ENCODE measurements at regions not wholly inside any gene's neighbourhood (a gene's known extent, or its start where the extent isn't known, plus 50 kb on each side); places are given as distances from the start of the nearest gene placed in this dataset.

- DNase-seq (ENCODE audit: low read depth in 1 of 2, low spot score in 1 of 2), result peak in 1 of 2 donors; percentile 21
- Histone ChIP-seq H3K27ac (peak overlapping the region; percentile 28), H3K4me3 (no peak overlapping the region)
These were observed 72.6 kb upstream of the METRNL start for GRCh38 chr17:83006515-83007455.

GRCh38 chr17:83007504-83008185 is 71.8 kb upstream of the METRNL start:
- Histone ChIP-seq H3K27ac (peak overlapping the region; percentile 28), H3K4me1 (ENCODE audit: low read depth) (peaks cover 28% of the 10 kb centered on the region), H3K27me3 (no peaks in the 10 kb centered on the region), H3K36me3 (no peaks in the 10 kb centered on the region), H3K4me3 (no peak overlapping the region), H3K9me3 (ENCODE audit: low read depth) (no peaks in the 10 kb centered on the region)
- no peak for TF ChIP-seq CTCF (IDR thresholded peaks at IDR 0.05; ENCODE audit: low read depth, low read length)
- no peak for DNase-seq (ENCODE audit: low read depth in 1 of 2, low spot score in 1 of 2)

More at GRCh38 chr17:83006515-83007455, 72.6 kb upstream of the METRNL start:
- no peak for TF ChIP-seq CTCF (IDR thresholded peaks at IDR 0.05; ENCODE audit: low read depth, low read length)
- H3K9me3 ChIP-seq (ENCODE audit: low read depth), result no peaks in the 10 kb centered on the region
- H3K27me3 ChIP-seq, result no peaks in the 10 kb centered on the region
- H3K4me1 ChIP-seq (ENCODE audit: low read depth), result peaks cover 28% of the 10 kb centered on the region
- H3K36me3 ChIP-seq, result no peaks in the 10 kb centered on the region

GRCh38 chr17:83008186-83008510 is 71.3 kb upstream of the METRNL start:
- no peak for TF ChIP-seq CTCF (IDR thresholded peaks at IDR 0.05; ENCODE audit: low read depth, low read length)
- no peaks in the 10 kb centered on the region for H3K36me3 ChIP-seq
- peak overlapping the region; percentile 28 for H3K27ac ChIP-seq
- DNase-seq (ENCODE audit: low read depth in 1 of 2, low spot score in 1 of 2), result no peak
- no peaks in the 10 kb centered on the region for H3K9me3 ChIP-seq (ENCODE audit: low read depth)
- H3K4me1 ChIP-seq (ENCODE audit: low read depth), result peaks cover 28% of the 10 kb centered on the region
- no peak overlapping the region for H3K4me3 ChIP-seq
- no peaks in the 10 kb centered on the region for H3K27me3 ChIP-seq

GRCh38 chr17:83008526-83008925 is 70.9 kb upstream of the METRNL start:
- H3K4me3 ChIP-seq, result no peak overlapping the region
- H3K27ac ChIP-seq, result no peak overlapping the region
- no peaks in the 10 kb centered on the region for H3K36me3 ChIP-seq
- H3K9me3 ChIP-seq (ENCODE audit: low read depth), result no peaks in the 10 kb centered on the region
- peaks cover 28% of the 10 kb centered on the region for H3K4me1 ChIP-seq (ENCODE audit: low read depth)
- no peaks in the 10 kb centered on the region for H3K27me3 ChIP-seq
- TF ChIP-seq CTCF (IDR thresholded peaks at IDR 0.05; ENCODE audit: low read depth, low read length), result no peak
- DNase-seq (ENCODE audit: low read depth in 1 of 2, low spot score in 1 of 2), result no peak

- H3K27ac ChIP-seq, result peak overlapping the region; percentile 61
- no peaks in the 10 kb centered on the region for H3K36me3 ChIP-seq
- DNase-seq (ENCODE audit: low read depth in 1 of 2, low spot score in 1 of 2), result no peak
- no peak for TF ChIP-seq CTCF (IDR thresholded peaks at IDR 0.05; ENCODE audit: low read depth, low read length)
- no peaks in the 10 kb centered on the region for H3K9me3 ChIP-seq (ENCODE audit: low read depth)
- peaks cover 28% of the 10 kb centered on the region for H3K4me1 ChIP-seq (ENCODE audit: low read depth)
- H3K4me3 ChIP-seq, result no peak overlapping the region
- H3K27me3 ChIP-seq, result no peaks in the 10 kb centered on the region
These were observed 69.8 kb upstream of the METRNL start for GRCh38 chr17:83009414-83010205.

Data from cardiac muscle cell (in vitro differentiated cells and primary cell).